Stomach (tissue), 8 donors: ENCODE measurements at regions not wholly inside any gene's neighbourhood (a gene's known extent, or its start where the extent isn't known, plus 50 kb on each side); places are given as distances from the start of the nearest gene placed in this dataset.

Source experiments
- DNase-seq, 2 donors: peaks; one replicate each; pipeline versions ENCODE4 v3.0.0 to v3.0.0-alpha.2; 2013 to 2019
- H3K27ac ChIP-seq, 5 donors: fragments of 200-600 bp in 4 of 5; sonication (generic) in 4 of 5; one replicate each; pipeline ENCODE4 v1.5.1; 2013 to 2019; ENCODE audit warnings: mild to moderate bottlenecking in 1 of 5, moderate library complexity in 1 of 5
- H3K27me3 ChIP-seq, 3 donors: fragments of 200-600 bp; sonication (generic); one replicate each; pipeline ENCODE4 v1.5.1; 2017 to 2019; ENCODE audit warnings: mixed run types in 1 of 3
- H3K36me3 ChIP-seq, 4 donors: fragments of 200-600 bp; sonication (generic); 1 replicate in 3 of 4; 2 replicates in 1 of 4; pipeline ENCODE4 v1.5.1; 2016 to 2019
- H3K4me1 ChIP-seq, 4 donors: fragments of 200-600 bp; sonication (generic); one replicate each; pipeline ENCODE4 v1.5.1; 2016 to 2019
- H3K4me3 ChIP-seq, 4 donors: fragments of 200-600 bp; sonication (generic) in 3 of 4; one replicate each; pipeline ENCODE4 v1.5.1; 2016 to 2019; ENCODE audit warnings: mild to moderate bottlenecking in 1 of 4
- H3K9me3 ChIP-seq, 4 donors: fragments of 200-600 bp; sonication (generic); one replicate each; pipeline ENCODE4 v1.5.1; 2016 to 2019
- CTCF ChIP-seq, 7 experiments: fragments of 450-650 bp in 4 of 7; fragments of 200-600 bp in 3 of 7; sonication (generic) in 3 of 7; IDR thresholded peaks; one replicate each; pipeline ENCODE4 v1.5.1; 2016 to 2019; ENCODE audit warnings: antibody characterized with exemption in 7 of 7, control low read depth in 2 of 7, mild to moderate bottlenecking in 1 of 7
- EP300 ChIP-seq: sonication (generic); formaldehyde crosslinking; IDR thresholded peaks from one replicate; pipeline ENCODE4 v1.6.1; 2017; ENCODE audit warnings: antibody characterized with exemption
- POLR2A ChIP-seq, 4 donors: fragments of 450-650 bp; IDR thresholded peaks; one replicate each; pipeline ENCODE4 v1.6.1; 2016; ENCODE audit warnings: antibody characterized with exemption in 4 of 4, control low read depth in 2 of 4, mild to moderate bottlenecking in 1 of 4, moderate library complexity in 1 of 4
- POLR2AphosphoS5 ChIP-seq, 3 donors: sonication (generic); formaldehyde crosslinking; IDR thresholded peaks; one replicate each; pipeline ENCODE4 v1.6.1; 2016; ENCODE audit warnings: antibody characterized with exemption in 3 of 3
- WGBS, 5 donors: extraction: QIAGEN DNeasy Blood & Tissue Kit in 3 of 5; methylation state at CpG; one replicate each; pipeline versions ENCODE4 v1.1.5 to v1.1.7; 2013 to 2018; 5-methylcytosine and 5-hydroxymethylcytosine counted together
- intact Hi-C: fragments of 100-400 bp; cut with DNase I; formaldehyde crosslinking; loops from one replicate; pipeline ENCODE4 v1.15.1; 2023; ENCODE audit warnings: low total_unique reads
- donor health status: healthy with polysubstance abuse.
- donor health status: Bipolar disorder and iron deficiency.
- donor health status: healthy.

- Histone ChIP-seq H3K27me3 (no peaks in the 10 kb centered on the region), H3K4me3 (no peak overlapping the region), H3K4me1 (no peaks in the 10 kb centered on the region), H3K9me3 (peaks cover 0 to 7% (median 3%) of the 10 kb centered on the region in 4 donors), H3K36me3 (no peaks in the 10 kb centered on the region), H3K27ac (no peak overlapping the region)
- TF ChIP-seq POLR2AphosphoS5 (IDR thresholded peaks at IDR 0.05) (no peak), POLR2A (IDR thresholded peaks at IDR 0.05) (no peak), EP300 (no peak), CTCF (IDR thresholded peaks at IDR 0.05) (no peak)
- WGBS, 5 donors: 87 to 93% (median 91%) methylated on average over 13 to 30 of the region's 30 CpGs
- intact Hi-C loops: no loop called here
- DNase-seq: no peak
Observed at GRCh38 chr21:24840287-24840686, 767.0 kb downstream of the MRPL39 start.

GRCh38 chr21:24832961-24833360 lies 774.3 kb downstream of the MRPL39 start:
- no peaks in the 10 kb centered on the region for H3K36me3 ChIP-seq
- intact Hi-C loops: no loop called here
- no peak for TF ChIP-seq POLR2AphosphoS5 (IDR thresholded peaks at IDR 0.05)
- TF ChIP-seq POLR2A (IDR thresholded peaks at IDR 0.05): no peak
- no peak for TF ChIP-seq CTCF (IDR thresholded peaks at IDR 0.05)
- no peak for TF ChIP-seq EP300
- H3K27me3 ChIP-seq: no peaks in the 10 kb centered on the region
- no peak overlapping the region for H3K4me3 ChIP-seq
- no peak overlapping the region for H3K27ac ChIP-seq
- no peak for DNase-seq
- no peaks in the 10 kb centered on the region for H3K9me3 ChIP-seq
- no peaks in the 10 kb centered on the region for H3K4me1 ChIP-seq
- 71 to 80% (median 78%) methylated on average over 1 of the region's 1 CpG for WGBS, 5 donors

- no peak for DNase-seq
- H3K27ac ChIP-seq: no peak overlapping the region
- TF ChIP-seq EP300 (no peak), CTCF (IDR thresholded peaks at IDR 0.05) (no peak), POLR2A (IDR thresholded peaks at IDR 0.05) (no peak), POLR2AphosphoS5 (IDR thresholded peaks at IDR 0.05) (no peak)
- H3K4me1 ChIP-seq: no peaks in the 10 kb centered on the region
- no peaks in the 10 kb centered on the region for H3K27me3 ChIP-seq
- 11 to 38% (median 21%) methylated on average over 1 of the region's 1 CpG for WGBS, 5 donors
- no peaks in the 10 kb centered on the region for H3K36me3 ChIP-seq
- intact Hi-C loops: no loop called here
- no peaks in the 10 kb centered on the region for H3K9me3 ChIP-seq
- no peak overlapping the region for H3K4me3 ChIP-seq
Observed at GRCh38 chr21:24829397-24829796, 777.9 kb downstream of the MRPL39 start.

GRCh38 chr21:24826822-24827221 lies 780.5 kb downstream of the MRPL39 start:
- H3K4me1 ChIP-seq: no peaks in the 10 kb centered on the region
- no peak overlapping the region for H3K27ac ChIP-seq
- DNase-seq: no peak
- H3K27me3 ChIP-seq: no peaks in the 10 kb centered on the region
- no peak overlapping the region for H3K4me3 ChIP-seq
- no peaks in the 10 kb centered on the region for H3K9me3 ChIP-seq
- WGBS, 5 donors: 54 to 82% (median 70%) methylated on average over 1 of the region's 1 CpG
- TF ChIP-seq CTCF (IDR thresholded peaks at IDR 0.05): no peak
- TF ChIP-seq POLR2A (IDR thresholded peaks at IDR 0.05): no peak
- no peak for TF ChIP-seq POLR2AphosphoS5 (IDR thresholded peaks at IDR 0.05)
- TF ChIP-seq EP300: no peak
- no peaks in the 10 kb centered on the region for H3K36me3 ChIP-seq
- intact Hi-C loops: no loop called here
